ENCODE measurements at regions not wholly inside any gene's neighbourhood (a gene's known extent, or its start where the extent isn't known, plus 50 kb on each side); places are given as distances from the start of the nearest gene placed in this dataset.
A peak's percentile ranks its signal among the peaks of the same experiment; 100 is the strongest.

GRCh38 chr14:40476005-40476404 is 1043.8 kb upstream of the FBXO33 start:
- Histone ChIP-seq H3K27ac (ENCODE audit: low read depth) (no peak overlapping the region), H3K4me3 (ENCODE audit: low read depth, low read length) (no peak overlapping the region), H3K36me3 (ENCODE audit: insufficient read depth) (no peaks in the 10 kb centered on the region), H3K4me1 (ENCODE audit: insufficient read depth) (no peaks in the 10 kb centered on the region)
- DNase-seq (ENCODE audit: extremely low spot score) = no peak
- WGBS = 85% methylated on average over 1 of the region's 1 CpG

GRCh38 chr14:40467969-40468368 is 1035.7 kb upstream of the FBXO33 start:
- DNase-seq (ENCODE audit: extremely low spot score) = no peak
- Histone ChIP-seq H3K4me3 (ENCODE audit: low read depth, low read length) (no peak overlapping the region), H3K36me3 (ENCODE audit: insufficient read depth) (no peaks in the 10 kb centered on the region), H3K4me1 (ENCODE audit: insufficient read depth) (no peaks in the 10 kb centered on the region), H3K27ac (ENCODE audit: low read depth) (no peak overlapping the region)
- 71% methylated on average over 1 of the region's 1 CpG for WGBS

GRCh38 chr14:40464531-40464930 is 1032.3 kb upstream of the FBXO33 start:
- DNase-seq (ENCODE audit: extremely low spot score) = no peak
- Histone ChIP-seq H3K36me3 (ENCODE audit: insufficient read depth) (no peaks in the 10 kb centered on the region), H3K4me3 (ENCODE audit: low read depth, low read length) (no peak overlapping the region), H3K27ac (ENCODE audit: low read depth) (no peak overlapping the region), H3K4me1 (ENCODE audit: insufficient read depth) (no peaks in the 10 kb centered on the region)
- 98% methylated on average over 2 of the region's 2 CpGs for WGBS

DNA sequence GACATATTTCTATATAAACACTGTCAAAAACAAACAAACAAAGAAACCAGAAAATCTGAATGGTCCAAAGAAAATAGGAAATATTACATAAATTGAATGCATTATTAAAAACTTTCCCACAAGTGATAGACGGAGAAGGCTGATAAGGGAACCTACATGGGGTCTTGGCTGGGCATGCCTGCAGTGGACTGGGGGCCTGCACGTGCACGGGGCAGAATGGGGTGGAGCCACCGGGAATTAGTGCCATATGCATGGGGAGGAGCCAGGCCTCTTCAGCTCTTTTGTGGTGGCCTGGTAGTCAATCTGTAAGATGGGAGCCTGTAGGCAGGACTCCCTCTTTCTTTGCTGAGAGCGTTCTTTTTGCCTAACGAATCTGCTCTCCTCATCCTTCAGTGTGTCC is 1031.7 kb upstream of the FBXO33 start:
- no peaks in the 10 kb centered on the region for H3K36me3 ChIP-seq (ENCODE audit: insufficient read depth)
- WGBS = 83% methylated on average over 6 of the region's 6 CpGs
- no peaks in the 10 kb centered on the region for H3K4me1 ChIP-seq (ENCODE audit: insufficient read depth)
- DNase-seq (ENCODE audit: extremely low spot score) = no peak
- no peak overlapping the region for H3K4me3 ChIP-seq (ENCODE audit: low read depth, low read length)
- H3K27ac ChIP-seq (ENCODE audit: low read depth) = no peak overlapping the region

- DNase-seq (ENCODE audit: extremely low spot score) = no peak
- H3K4me1 ChIP-seq (ENCODE audit: insufficient read depth) = no peaks in the 10 kb centered on the region
- 98% methylated on average over 1 of the region's 1 CpG for WGBS
- no peak overlapping the region for H3K27ac ChIP-seq (ENCODE audit: low read depth)
- H3K36me3 ChIP-seq (ENCODE audit: insufficient read depth) = no peaks in the 10 kb centered on the region
- no peak overlapping the region for H3K4me3 ChIP-seq (ENCODE audit: low read depth, low read length)
Observed at GRCh38 chr14:40452674-40453073, 1020.4 kb upstream of the FBXO33 start.

DNA sequence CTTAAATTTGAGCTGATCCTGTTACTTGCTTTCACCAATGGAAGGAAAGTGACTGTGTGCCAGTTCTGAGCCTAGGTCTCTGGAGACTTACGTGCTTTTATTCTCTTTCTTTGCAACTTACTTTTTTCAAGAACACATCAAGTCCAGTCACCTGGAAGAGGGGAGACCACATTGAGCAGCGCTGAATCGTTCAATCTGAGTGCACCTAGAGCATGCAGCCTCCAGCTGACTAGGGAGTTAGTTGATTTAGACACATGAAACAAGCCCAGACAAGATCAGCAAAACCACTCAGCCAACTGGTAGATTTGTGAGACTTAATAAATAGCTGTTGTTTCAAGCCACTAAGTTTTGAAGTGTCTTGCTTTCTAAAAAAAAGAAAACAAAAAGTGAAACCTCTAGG is 1014.8 kb upstream of the FBXO33 start:
- peak; percentile 2 for DNase-seq (ENCODE audit: extremely low spot score)
- WGBS = 80% methylated on average over 3 of the region's 3 CpGs
- Histone ChIP-seq H3K4me1 (ENCODE audit: insufficient read depth) (no peaks in the 10 kb centered on the region), H3K4me3 (ENCODE audit: low read depth, low read length) (no peak overlapping the region), H3K36me3 (ENCODE audit: insufficient read depth) (no peaks in the 10 kb centered on the region), H3K27ac (ENCODE audit: low read depth) (no peak overlapping the region)

DNA sequence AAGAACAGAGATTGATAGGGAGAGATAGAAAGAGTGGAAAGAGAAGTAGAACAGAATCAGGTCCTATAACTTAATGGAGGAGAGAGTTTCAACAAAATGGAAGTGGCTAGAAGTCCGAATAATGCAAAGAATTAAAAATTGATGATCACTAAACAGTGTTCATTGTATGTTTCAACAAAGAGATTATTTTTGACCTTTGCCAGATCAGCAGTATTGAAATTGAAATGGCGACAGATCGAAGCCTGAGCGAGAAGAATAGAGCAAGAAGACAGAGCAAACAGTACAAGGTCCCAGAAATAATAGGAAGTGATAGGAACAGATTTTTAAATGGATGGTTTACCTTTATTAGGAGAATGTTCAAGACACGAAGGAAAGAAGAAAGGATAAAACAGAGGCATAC is 1012.8 kb upstream of the FBXO33 start:
- no peak for DNase-seq (ENCODE audit: extremely low spot score)
- 90% methylated on average over 5 of the region's 5 CpGs for WGBS
- H3K36me3 ChIP-seq (ENCODE audit: insufficient read depth) = no peaks in the 10 kb centered on the region
- H3K4me3 ChIP-seq (ENCODE audit: low read depth, low read length) = no peak overlapping the region
- no peak overlapping the region for H3K27ac ChIP-seq (ENCODE audit: low read depth)
- H3K4me1 ChIP-seq (ENCODE audit: insufficient read depth) = no peaks in the 10 kb centered on the region

- H3K4me1 ChIP-seq (ENCODE audit: insufficient read depth) = no peaks in the 10 kb centered on the region
- DNase-seq (ENCODE audit: extremely low spot score) = no peak
- H3K36me3 ChIP-seq (ENCODE audit: insufficient read depth) = no peaks in the 10 kb centered on the region
- no peak overlapping the region for H3K27ac ChIP-seq (ENCODE audit: low read depth)
- WGBS = 85% methylated on average over 3 of the region's 3 CpGs
- H3K4me3 ChIP-seq (ENCODE audit: low read depth, low read length) = no peak overlapping the region
Observed at GRCh38 chr14:40436551-40436950, 1004.3 kb upstream of the FBXO33 start.

GRCh38 chr14:40417777-40418401 is 985.7 kb upstream of the FBXO33 start:
- DNase-seq (ENCODE audit: extremely low spot score) = no peak
- WGBS = 59% methylated on average over 6 of the region's 6 CpGs
- H3K36me3 ChIP-seq (ENCODE audit: insufficient read depth) = no peaks in the 10 kb centered on the region
- no peaks in the 10 kb centered on the region for H3K4me1 ChIP-seq (ENCODE audit: insufficient read depth)
- no peak overlapping the region for H3K4me3 ChIP-seq (ENCODE audit: low read depth, low read length)
- no peak overlapping the region for H3K27ac ChIP-seq (ENCODE audit: low read depth)

- no peak overlapping the region for H3K27ac ChIP-seq (ENCODE audit: low read depth)
- DNase-seq (ENCODE audit: extremely low spot score) = no peak
- no peaks in the 10 kb centered on the region for H3K36me3 ChIP-seq (ENCODE audit: insufficient read depth)
- no peaks in the 10 kb centered on the region for H3K4me1 ChIP-seq (ENCODE audit: insufficient read depth)
- WGBS = 25% methylated on average over 2 of the region's 2 CpGs
- no peak overlapping the region for H3K4me3 ChIP-seq (ENCODE audit: low read depth, low read length)
Observed at GRCh38 chr14:40416565-40416964, 984.3 kb upstream of the FBXO33 start.

DNA sequence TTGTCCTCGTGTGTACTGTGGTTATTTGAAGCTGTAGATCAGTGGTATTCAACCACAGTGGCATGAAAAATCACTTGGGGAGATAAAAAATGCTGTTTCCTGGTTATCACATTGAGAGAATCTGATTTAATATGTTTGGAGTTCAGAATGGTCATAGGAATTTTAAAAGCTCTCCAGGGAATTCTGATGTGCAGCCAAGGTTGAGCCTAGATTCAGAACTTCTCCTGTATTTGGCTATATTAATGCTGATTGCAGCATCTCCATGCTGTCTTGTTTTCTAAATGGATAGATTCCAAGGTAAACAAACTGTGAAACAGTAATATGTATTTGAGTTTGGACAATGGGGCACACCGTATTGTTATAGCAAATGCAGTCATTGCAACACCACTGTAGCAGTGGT is 982.2 kb upstream of the FBXO33 start:
- 28% methylated on average over 2 of the region's 2 CpGs for WGBS
- Histone ChIP-seq H3K4me3 (ENCODE audit: low read depth, low read length) (no peak overlapping the region), H3K36me3 (ENCODE audit: insufficient read depth) (no peaks in the 10 kb centered on the region), H3K4me1 (ENCODE audit: insufficient read depth) (no peaks in the 10 kb centered on the region), H3K27ac (ENCODE audit: low read depth) (no peak overlapping the region)
- no peak for DNase-seq (ENCODE audit: extremely low spot score)

GRCh38 chr14:40413136-40413535 is 980.9 kb upstream of the FBXO33 start:
- no peak for DNase-seq (ENCODE audit: extremely low spot score)
- Histone ChIP-seq H3K36me3 (ENCODE audit: insufficient read depth) (no peaks in the 10 kb centered on the region), H3K4me1 (ENCODE audit: insufficient read depth) (no peaks in the 10 kb centered on the region), H3K27ac (ENCODE audit: low read depth) (no peak overlapping the region), H3K4me3 (ENCODE audit: low read depth, low read length) (no peak overlapping the region)
- 58% methylated on average over 4 of the region's 4 CpGs for WGBS

- H3K36me3 ChIP-seq (ENCODE audit: insufficient read depth) = no peaks in the 10 kb centered on the region
- H3K4me3 ChIP-seq (ENCODE audit: low read depth, low read length) = no peak overlapping the region
- H3K27ac ChIP-seq (ENCODE audit: low read depth) = no peak overlapping the region
- DNase-seq (ENCODE audit: extremely low spot score) = no peak
- H3K4me1 ChIP-seq (ENCODE audit: insufficient read depth) = no peaks in the 10 kb centered on the region
Observed at GRCh38 chr14:40410708-40411107, 978.5 kb upstream of the FBXO33 start.

- H3K27ac ChIP-seq (ENCODE audit: low read depth) = no peak overlapping the region
- H3K4me3 ChIP-seq (ENCODE audit: low read depth, low read length) = no peak overlapping the region
- H3K36me3 ChIP-seq (ENCODE audit: insufficient read depth) = no peaks in the 10 kb centered on the region
- no peaks in the 10 kb centered on the region for H3K4me1 ChIP-seq (ENCODE audit: insufficient read depth)
- no peak for DNase-seq (ENCODE audit: extremely low spot score)
Observed at GRCh38 chr14:40402957-40403356, 970.7 kb upstream of the FBXO33 start.

DNA sequence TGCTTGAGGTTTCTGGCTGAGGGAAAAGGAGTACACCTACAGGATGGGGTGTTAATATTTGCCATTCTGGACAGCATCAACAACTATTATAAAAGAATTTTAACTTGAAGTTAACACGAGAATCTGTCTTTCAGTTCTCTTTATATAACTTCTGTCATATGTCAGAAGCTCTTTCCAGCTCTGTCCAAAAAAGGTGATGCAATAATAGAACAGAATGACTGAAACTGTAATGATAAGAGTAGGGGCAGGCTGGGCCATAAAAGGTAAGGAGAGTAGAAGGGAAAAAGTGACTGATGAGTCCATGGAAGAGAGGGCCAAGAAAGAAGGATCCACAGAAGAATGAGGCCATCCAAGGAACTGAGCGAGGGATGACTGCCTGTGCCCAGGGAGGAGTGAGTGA is 966.7 kb upstream of the FBXO33 start:
- 79% methylated on average over 2 of the region's 2 CpGs for WGBS
- Histone ChIP-seq H3K4me1 (ENCODE audit: insufficient read depth) (no peaks in the 10 kb centered on the region), H3K36me3 (ENCODE audit: insufficient read depth) (no peaks in the 10 kb centered on the region), H3K27ac (ENCODE audit: low read depth) (no peak overlapping the region), H3K4me3 (ENCODE audit: low read depth, low read length) (no peak overlapping the region)
- no peak for DNase-seq (ENCODE audit: extremely low spot score)
